H9 (cell line): ENCODE measurements at regions not wholly inside any gene's neighbourhood (a gene's known extent, or its start where the extent isn't known, plus 50 kb on each side); places are given as distances from the start of the nearest gene placed in this dataset.

ENCODE experiments used
- DNase-seq: peaks from one replicate; pipeline ENCODE4 v3.0.0-alpha.2; 2017
- H2AFZ ChIP-seq: one replicate; pipeline ENCODE4 v1.6.1; 2013; ENCODE audit warnings: mild to moderate bottlenecking, low read length, control low read depth, moderate library complexity
- H2AK5ac ChIP-seq: 2 replicates; pipeline ENCODE4 v1.6.1; 2013; ENCODE audit warnings: low read length, control low read depth, mixed read lengths; ENCODE audit not compliant: insufficient read length
- H2BK120ac ChIP-seq: one replicate; pipeline ENCODE4 v1.6.1; 2013; ENCODE audit warnings: low read depth, mild to moderate bottlenecking, low read length, control low read depth, inconsistent platforms; ENCODE audit not compliant: poor library complexity, severe bottlenecking
- H2BK12ac ChIP-seq: 2 replicates; pipeline ENCODE4 v1.6.1; 2013; ENCODE audit warnings: low read length, control low read depth, mixed read lengths, low read depth; ENCODE audit not compliant: insufficient read length
- H2BK15ac ChIP-seq: 2 replicates; pipeline ENCODE4 v1.6.1; 2013; ENCODE audit warnings: low read depth, low read length, control low read depth
- H2BK20ac ChIP-seq: one replicate; pipeline ENCODE4 v1.6.1; 2013; ENCODE audit warnings: low read depth, mild to moderate bottlenecking, low read length, control low read depth, inconsistent platforms; ENCODE audit not compliant: poor library complexity, severe bottlenecking
- H2BK5ac ChIP-seq: 2 replicates; pipeline ENCODE4 v1.6.1; 2013; ENCODE audit warnings: low read length, control low read depth, mixed read lengths; ENCODE audit not compliant: insufficient read length
- H3K14ac ChIP-seq: 2 replicates; pipeline ENCODE4 v1.6.1; 2013; ENCODE audit warnings: low read length, control low read depth; ENCODE audit not compliant: insufficient read depth
- H3K18ac ChIP-seq: 2 replicates; pipeline ENCODE4 v1.6.1; 2013; ENCODE audit warnings: low read depth, mild to moderate bottlenecking, mixed read lengths, low read length, control low read depth; ENCODE audit not compliant: insufficient read length
- H3K23ac ChIP-seq: 2 replicates; pipeline ENCODE4 v1.6.1; 2013; ENCODE audit warnings: low read length, control low read depth, mixed read lengths, low read depth; ENCODE audit not compliant: insufficient read length
- H3K23me2 ChIP-seq: 2 replicates; pipeline ENCODE4 v1.6.1; 2013; ENCODE audit warnings: low read depth, mild to moderate bottlenecking, mixed read lengths, low read length, control low read depth; ENCODE audit not compliant: insufficient read length, poor library complexity, severe bottlenecking
- H3K27ac ChIP-seq: 2 replicates; pipeline ENCODE4 v1.5.1; 2013; ENCODE audit warnings: low read length, control low read depth, mixed read lengths, low read depth; ENCODE audit not compliant: insufficient read length
- H3K27me3 ChIP-seq: 2 replicates; pipeline ENCODE4 v1.6.1; 2013; ENCODE audit warnings: low read length, control low read depth, inconsistent platforms; ENCODE audit not compliant: insufficient read depth
- H3K4ac ChIP-seq: 2 replicates; pipeline ENCODE4 v1.6.1; 2013; ENCODE audit warnings: low read depth, mild to moderate bottlenecking, control low read depth, inconsistent platforms, low read length, moderate library complexity
- H3K4me1 ChIP-seq: 2 replicates; pipeline ENCODE4 v1.6.1; 2013; ENCODE audit warnings: low read length, control low read depth, inconsistent platforms; ENCODE audit not compliant: insufficient read depth
- H3K4me2 ChIP-seq: 2 replicates; pipeline ENCODE4 v1.6.1; 2013; ENCODE audit warnings: low read length, control low read depth, mixed read lengths; ENCODE audit not compliant: insufficient read length, insufficient read depth
- H3K56ac ChIP-seq: 2 replicates; pipeline ENCODE4 v1.6.1; 2013; ENCODE audit warnings: low read depth, mild to moderate bottlenecking, mixed read lengths, low read length, control low read depth; ENCODE audit not compliant: insufficient read length
- H3K79me1 ChIP-seq: 2 replicates; pipeline ENCODE4 v1.6.1; 2013; ENCODE audit warnings: low read depth, mild to moderate bottlenecking, moderate library complexity, low read length, control low read depth, inconsistent platforms; ENCODE audit not compliant: insufficient read depth, poor library complexity, severe bottlenecking
- H3K79me2 ChIP-seq: 2 replicates; pipeline ENCODE4 v1.6.1; 2013; ENCODE audit warnings: low read length, control low read depth, inconsistent platforms; ENCODE audit not compliant: insufficient read depth
- H3K9ac ChIP-seq: 2 replicates; pipeline ENCODE4 v1.6.1; 2013; ENCODE audit warnings: low read length, control low read depth, mixed read lengths; ENCODE audit not compliant: insufficient read length; ENCODE audit errors: extremely low read depth
- H3K9me3 ChIP-seq: one replicate; pipeline ENCODE4 v1.6.1; 2013; ENCODE audit warnings: low read depth, low read length, inconsistent platforms; ENCODE audit not compliant: control insufficient read depth
- H3T11ph ChIP-seq: one replicate; pipeline ENCODE4 v1.6.1; 2013; ENCODE audit warnings: mild to moderate bottlenecking, low read length, control low read depth, inconsistent platforms
- H4K20me1 ChIP-seq: one replicate; pipeline ENCODE4 v1.6.1; 2013; ENCODE audit not compliant: control insufficient read depth, insufficient read length, insufficient read depth
- H4K5ac ChIP-seq: 2 replicates; pipeline ENCODE4 v1.6.1; 2013; ENCODE audit warnings: low read depth, mild to moderate bottlenecking, mixed read lengths, low read length, control low read depth; ENCODE audit not compliant: insufficient read length
- H4K8ac ChIP-seq: replicated peaks from 2 replicates; pipeline ENCODE4 v1.6.1; 2013; ENCODE audit warnings: low read length, control low read depth, mixed read lengths, low read depth; ENCODE audit not compliant: insufficient read length
- H4K91ac ChIP-seq: 2 replicates; pipeline ENCODE4 v1.6.1; 2013; ENCODE audit warnings: low read depth, mild to moderate bottlenecking, moderate library complexity, mixed read lengths, low read length, control low read depth; ENCODE audit not compliant: insufficient read length
- H3K27ac Mint-ChIP-seq, 3 experiments: 2 replicates in 2 of 3; 3 replicates in 1 of 3; pipeline ENCODE4 v1.8.0; 2020 to 2021; ENCODE audit warnings: mixed read lengths in 3 of 3, mild to moderate bottlenecking in 1 of 3, moderate library complexity in 1 of 3
- H3K27me3 Mint-ChIP-seq: 2 replicates; pipeline ENCODE4 v1.8.0; 2021; ENCODE audit warnings: low read depth, mild to moderate bottlenecking, moderate library complexity, mixed read lengths
- H3K36me3 Mint-ChIP-seq, 3 experiments: 2 replicates in 2 of 3; 3 replicates in 1 of 3; pipeline ENCODE4 v1.8.0; 2020 to 2021; ENCODE audit warnings: low read depth in 3 of 3, mixed read lengths in 3 of 3; ENCODE audit not compliant: insufficient read depth in 1 of 3
- H3K4me1 Mint-ChIP-seq, 2 experiments: 2 replicates each; pipeline ENCODE4 v1.8.0; 2020; ENCODE audit warnings: mixed read lengths in 2 of 2
- H3K4me3 Mint-ChIP-seq, 2 experiments: 2 replicates in 1 of 2; 3 replicates in 1 of 2; pipeline ENCODE4 v1.8.0; 2020 to 2021; ENCODE audit warnings: mild to moderate bottlenecking in 2 of 2, mixed read lengths in 2 of 2, moderate library complexity in 1 of 2
- H3K9me3 Mint-ChIP-seq, 2 experiments: 2 replicates in 1 of 2; 3 replicates in 1 of 2; pipeline ENCODE4 v1.8.0; 2020; ENCODE audit warnings: mild to moderate bottlenecking in 2 of 2, mixed read lengths in 2 of 2, moderate library complexity in 1 of 2
- WGBS: extraction: QIAGEN DNeasy Blood & Tissue Kit; methylation state at CpG from one replicate; pipeline ENCODE4 v1.1.7; 2013; ENCODE audit warnings: missing lambda C conversion rate, low lambda C conversion rate, mixed read lengths; ENCODE audit not compliant: insufficient read length; ENCODE audit errors: extremely low coverage; 5-methylcytosine and 5-hydroxymethylcytosine counted together
- TF ChIP-seq, protein P1 (sequence below): fragments of 200-600 bp; sonication (generic); conservative IDR thresholded peaks from 3 replicates; pipeline ENCODE4 v1.8.0; 2021; ENCODE audit warnings: antibody characterized with exemption, mild to moderate bottlenecking

DNA sequence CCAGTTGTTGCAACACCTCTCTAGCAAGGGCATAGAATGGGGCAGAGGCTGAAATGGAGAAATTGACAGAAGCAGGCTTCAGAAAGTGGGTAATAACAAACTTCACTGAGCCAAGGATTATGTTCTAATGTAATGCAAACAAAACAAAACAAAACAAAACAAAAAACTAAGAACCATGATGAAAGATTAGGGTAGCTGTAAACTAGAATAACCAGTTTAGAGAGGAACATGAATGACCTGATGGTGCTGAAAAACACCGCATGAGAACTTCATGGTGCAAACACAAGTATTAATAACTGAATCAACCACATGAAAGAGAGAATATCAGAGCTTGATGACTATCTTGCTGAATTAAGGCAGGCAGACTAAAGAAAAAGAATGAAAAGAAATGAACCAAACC is 1707.7 kb downstream of the BRINP3 start:
- Histone ChIP-seq H4K8ac (no peak overlapping the region), H2AK5ac (no peak overlapping the region), H3K9ac (no peak overlapping the region), H3K18ac (no peak overlapping the region), H3K27ac (no peak overlapping the region), H3K79me1 (no peaks in the 10 kb centered on the region), H2BK120ac (no peak overlapping the region), H2AFZ (no peak overlapping the region), H4K91ac (no peak overlapping the region), H3K27me3 (no peaks in the 10 kb centered on the region), H3K23me2 (no peaks in the 10 kb centered on the region), H3K4me2 (no peak overlapping the region), H3K79me2 (no peaks in the 10 kb centered on the region), H4K20me1 (no peaks in the 10 kb centered on the region), H3K9me3 (no peaks in the 10 kb centered on the region), H3K14ac (no peak overlapping the region), H2BK12ac (no peak overlapping the region), H3K23ac (no peak overlapping the region), H3K56ac (no peak overlapping the region), H2BK15ac (no peak overlapping the region), H2BK20ac (no peak overlapping the region), H3K4me1 (no peaks in the 10 kb centered on the region), H3K4ac (no peak overlapping the region), H3T11ph (no peak overlapping the region), H4K5ac (no peak overlapping the region), H2BK5ac (no peak overlapping the region)
- Mint-ChIP-seq H3K4me3 (no peak overlapping the region), H3K27me3 (peaks cover 4% of the 10 kb centered on the region; the same call in 1 of the 2 replicates), H3K9me3 (peaks cover 18 to 20% of the 10 kb centered on the region in 2 experiments), H3K4me1 (peaks cover 12 to 14% of the 10 kb centered on the region in 2 experiments; a peak in 3 of 4 replicates), H3K36me3 (peaks cover 8 to 30% (median 9%) of the 10 kb centered on the region in 3 experiments), H3K27ac (no peak overlapping the region; a peak in 1 of 7 replicates)
- no CpG with 5 or more reads among the region's 1 CpG for WGBS
- TF ChIP-seq, protein P1, sequence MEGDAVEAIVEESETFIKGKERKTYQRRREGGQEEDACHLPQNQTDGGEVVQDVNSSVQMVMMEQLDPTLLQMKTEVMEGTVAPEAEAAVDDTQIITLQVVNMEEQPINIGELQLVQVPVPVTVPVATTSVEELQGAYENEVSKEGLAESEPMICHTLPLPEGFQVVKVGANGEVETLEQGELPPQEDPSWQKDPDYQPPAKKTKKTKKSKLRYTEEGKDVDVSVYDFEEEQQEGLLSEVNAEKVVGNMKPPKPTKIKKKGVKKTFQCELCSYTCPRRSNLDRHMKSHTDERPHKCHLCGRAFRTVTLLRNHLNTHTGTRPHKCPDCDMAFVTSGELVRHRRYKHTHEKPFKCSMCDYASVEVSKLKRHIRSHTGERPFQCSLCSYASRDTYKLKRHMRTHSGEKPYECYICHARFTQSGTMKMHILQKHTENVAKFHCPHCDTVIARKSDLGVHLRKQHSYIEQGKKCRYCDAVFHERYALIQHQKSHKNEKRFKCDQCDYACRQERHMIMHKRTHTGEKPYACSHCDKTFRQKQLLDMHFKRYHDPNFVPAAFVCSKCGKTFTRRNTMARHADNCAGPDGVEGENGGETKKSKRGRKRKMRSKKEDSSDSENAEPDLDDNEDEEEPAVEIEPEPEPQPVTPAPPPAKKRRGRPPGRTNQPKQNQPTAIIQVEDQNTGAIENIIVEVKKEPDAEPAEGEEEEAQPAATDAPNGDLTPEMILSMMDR, result no peak
- no peak for DNase-seq
